GM21526 (cell line): ENCODE measurements at regions not wholly inside any gene's neighbourhood (a gene's known extent, or its start where the extent isn't known, plus 50 kb on each side); places are given as distances from the start of the nearest gene placed in this dataset.
"Not testable (repeated sequence)": the region's sequence is repeated elsewhere in the genome, so short reads cannot be mapped to it uniquely, and the experiment has no call there.

Source experiments
- ATAC-seq: cut with Tn5 transposase; IDR thresholded peaks from one replicate; pipeline ENCODE4 v1.9.1; 2021; ENCODE audit warnings: moderate library complexity; ENCODE audit not compliant: unreplicated experiment, low FRiP score

DNA sequence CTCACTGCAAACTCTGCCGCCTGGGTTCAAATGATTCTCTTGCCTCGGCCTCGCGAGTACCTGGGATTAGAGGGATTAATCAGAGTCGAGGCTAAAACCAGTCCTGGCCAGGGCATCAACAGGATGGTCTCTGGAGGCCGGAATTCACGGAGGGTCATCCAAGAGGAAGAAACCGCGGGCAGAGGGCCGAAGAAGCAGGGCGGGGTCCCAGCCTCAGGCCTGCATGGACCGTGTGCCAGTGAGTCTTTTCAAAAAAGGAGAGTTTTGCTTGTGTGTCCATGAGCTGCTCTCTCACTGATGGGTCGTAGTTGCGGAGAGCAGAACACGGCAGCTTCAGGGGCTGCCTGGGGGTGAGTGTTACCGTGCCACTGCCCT, 295.1 kb upstream of the ZNF337 start:
- no peak for ATAC-seq

DNA sequence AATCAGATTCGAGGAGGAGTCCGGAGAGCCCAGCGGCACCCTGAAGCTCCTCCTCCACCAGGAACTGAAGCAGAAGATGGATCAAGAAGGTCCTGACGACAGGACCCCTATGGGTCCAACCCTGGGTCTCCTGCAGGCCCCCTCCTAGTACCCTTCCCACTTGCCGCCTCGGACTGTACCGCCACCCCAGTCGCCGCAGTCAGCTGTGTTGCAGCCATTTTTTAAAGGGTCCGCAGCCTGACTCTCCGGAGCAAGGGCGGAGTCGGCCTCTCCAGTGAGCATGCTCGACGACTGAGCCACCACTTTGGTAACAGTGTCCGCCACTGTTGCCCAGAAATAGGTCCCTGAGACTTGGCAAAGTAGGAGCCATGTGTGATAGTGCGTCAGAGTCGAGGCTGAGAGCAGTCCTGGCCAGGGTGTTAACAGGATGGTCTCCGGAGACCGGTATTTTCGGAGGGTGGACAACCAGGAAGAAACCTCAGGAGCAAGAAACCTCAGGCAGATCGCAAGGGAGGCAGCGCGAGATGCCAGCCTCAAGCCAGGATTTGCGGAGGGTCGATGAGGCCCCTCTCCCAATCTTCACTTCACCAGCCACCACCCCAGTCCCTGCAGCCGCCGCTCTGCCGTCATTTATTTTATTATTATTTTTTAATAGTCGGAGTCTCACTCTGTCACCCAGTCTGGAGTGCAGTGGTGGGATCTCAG, 294.6 kb upstream of the ZNF337 start:
- ATAC-seq = no peak

DNA sequence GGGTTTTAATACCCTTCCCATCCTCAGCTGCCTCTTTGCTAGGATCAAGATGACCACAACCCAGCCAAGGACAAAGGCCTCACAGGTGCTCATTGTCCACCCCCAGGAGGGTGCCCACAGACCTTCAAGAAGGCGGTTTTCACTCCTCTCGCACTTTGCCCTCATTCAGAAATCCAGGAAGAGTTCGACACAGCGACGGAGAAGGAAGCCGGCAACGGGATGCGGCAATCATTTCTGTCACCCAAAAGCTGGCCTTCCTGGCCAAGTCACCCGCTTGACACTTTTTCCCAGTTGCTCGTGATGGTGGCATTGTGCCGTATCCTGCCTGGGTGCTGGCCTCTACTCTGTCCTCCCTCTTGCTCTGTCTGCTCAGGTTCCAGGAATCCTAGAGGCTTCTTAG, 293.0 kb upstream of the ZNF337 start:
- not testable (repeated sequence) for ATAC-seq

DNA sequence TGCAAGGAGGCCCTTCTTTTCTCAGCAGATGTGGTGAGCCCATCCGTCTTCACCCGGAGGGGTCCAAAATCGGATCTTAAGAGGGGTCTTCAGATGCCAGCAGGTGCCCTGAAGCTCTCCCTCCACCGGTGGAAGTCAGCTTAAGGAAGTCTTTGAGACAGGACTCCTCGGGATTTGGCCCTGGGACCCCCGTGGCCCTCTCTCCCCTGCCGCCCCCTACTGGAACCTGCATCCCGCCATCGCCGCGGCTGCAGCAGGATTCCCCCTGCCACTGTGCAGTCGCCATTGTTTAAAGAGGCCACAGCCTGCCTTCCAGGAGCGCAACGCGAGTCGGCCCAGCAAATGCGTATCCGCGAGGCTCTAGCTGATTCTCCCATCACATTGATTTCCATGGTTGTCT, 292.5 kb upstream of the ZNF337 start:
- ATAC-seq = no peak

DNA sequence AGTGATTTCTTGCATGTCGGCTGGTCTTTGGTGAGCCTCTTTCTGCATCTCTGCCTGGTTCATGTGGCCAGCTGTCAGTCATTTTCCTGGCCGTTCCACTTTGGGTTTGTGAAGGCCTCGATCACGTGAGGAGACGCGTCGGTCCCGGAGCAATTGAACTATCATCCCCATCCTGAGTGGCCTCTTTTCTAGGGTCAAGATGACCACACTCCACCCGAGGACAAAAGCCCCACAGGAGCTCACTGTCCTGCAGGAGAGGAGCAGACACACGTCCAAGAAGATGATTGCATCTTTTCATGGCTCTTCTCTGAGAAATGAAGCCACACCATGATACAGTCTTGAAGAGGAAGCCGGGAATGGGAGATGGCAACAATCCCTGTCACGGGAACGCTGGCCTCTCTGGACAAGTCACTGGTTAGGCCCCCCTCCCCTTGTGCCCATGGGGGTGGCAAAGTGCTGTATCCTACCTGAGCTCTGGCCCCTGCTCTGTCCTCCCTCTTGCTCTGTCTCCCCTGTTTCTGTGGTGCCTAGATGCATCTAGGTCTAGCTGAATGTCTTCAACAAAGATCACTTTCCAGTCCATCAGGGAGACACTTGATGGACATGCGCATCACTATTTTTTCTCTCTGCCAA, 291.4 kb upstream of the ZNF337 start:
- ATAC-seq = not testable (repeated sequence)

DNA sequence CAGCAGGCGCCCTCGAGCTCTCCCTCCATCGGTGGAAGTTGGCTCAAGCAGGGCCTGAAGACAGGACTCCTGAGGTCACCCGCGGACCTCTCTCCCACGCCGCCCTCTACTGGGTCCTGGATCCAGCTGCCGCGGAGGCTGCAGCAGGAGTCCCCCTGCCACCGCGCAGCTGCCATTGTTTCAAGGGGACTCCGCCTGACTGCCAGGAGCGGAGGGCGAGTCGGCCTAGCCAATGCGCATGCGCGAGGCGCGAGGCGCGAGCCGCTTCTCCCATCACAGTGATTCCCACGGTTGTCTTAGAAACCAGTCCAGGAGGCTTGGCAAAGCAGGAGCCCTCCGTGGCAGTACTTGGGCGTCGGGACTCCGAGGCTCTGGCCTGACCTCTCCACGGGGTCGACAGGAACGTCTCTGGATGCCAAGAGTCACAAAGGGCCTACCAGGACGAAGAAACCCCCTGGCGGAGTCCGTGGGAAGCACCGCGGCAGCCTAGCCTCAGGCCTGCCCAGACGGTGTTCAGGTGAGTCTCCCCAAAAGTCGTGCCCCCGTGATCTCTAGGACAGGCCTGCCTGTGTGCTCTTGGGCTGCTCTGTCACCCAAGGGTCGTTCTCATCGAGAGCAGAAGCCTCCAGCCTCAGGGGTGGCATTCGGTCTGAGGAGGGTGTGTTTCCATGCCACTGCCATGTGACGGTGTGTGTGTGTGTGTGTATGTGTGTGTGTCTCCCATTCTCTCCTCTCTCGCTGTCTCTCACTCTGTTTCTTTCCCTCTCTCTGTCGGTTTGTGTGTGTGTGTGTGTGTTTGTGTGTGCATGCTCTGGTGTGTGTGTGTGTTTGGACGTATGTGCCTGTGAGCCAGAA, 290.6 kb upstream of the ZNF337 start:
- ATAC-seq = peak; percentile 91

DNA sequence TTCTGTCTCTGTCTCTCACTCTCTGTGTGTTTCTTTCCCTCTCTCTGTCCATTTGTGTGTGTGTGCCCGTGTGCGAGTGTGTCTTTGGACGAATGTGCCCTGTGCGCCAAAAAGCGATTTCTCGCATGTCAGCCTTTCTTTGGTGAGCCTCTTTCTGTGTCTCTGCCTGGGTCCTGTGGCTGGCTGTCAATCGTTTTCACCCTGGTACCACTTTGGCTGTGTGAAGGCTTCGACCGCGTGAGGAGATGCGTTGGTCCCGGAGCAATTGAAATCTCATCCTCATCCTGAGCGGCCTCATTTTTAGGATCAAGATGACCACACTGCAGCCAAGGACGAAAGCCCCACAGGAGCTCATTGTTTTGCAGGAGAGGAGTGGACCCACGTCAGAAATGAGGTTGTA, 288.9 kb upstream of the ZNF337 start:
- no peak for ATAC-seq

DNA sequence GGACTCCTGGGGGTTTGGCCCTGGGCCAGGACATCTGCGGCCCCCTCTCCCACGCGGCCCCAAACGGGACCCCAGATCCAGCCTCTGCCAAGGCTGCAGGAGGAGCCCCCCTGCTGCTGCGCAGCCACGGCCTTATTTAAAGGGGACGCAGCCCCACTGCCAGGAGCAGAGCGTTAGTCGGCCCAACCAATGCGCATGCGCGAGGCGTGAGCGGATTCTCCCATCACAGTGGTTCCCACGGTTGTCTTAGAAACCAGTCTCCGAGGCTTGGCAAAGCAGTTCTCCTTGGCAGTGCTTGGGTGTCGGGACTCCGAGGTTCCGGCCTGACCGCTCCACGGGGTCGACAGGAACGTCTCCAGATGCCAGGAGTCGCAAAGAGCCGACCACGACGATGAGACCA, 288.3 kb upstream of the ZNF337 start:
- no peak for ATAC-seq

DNA sequence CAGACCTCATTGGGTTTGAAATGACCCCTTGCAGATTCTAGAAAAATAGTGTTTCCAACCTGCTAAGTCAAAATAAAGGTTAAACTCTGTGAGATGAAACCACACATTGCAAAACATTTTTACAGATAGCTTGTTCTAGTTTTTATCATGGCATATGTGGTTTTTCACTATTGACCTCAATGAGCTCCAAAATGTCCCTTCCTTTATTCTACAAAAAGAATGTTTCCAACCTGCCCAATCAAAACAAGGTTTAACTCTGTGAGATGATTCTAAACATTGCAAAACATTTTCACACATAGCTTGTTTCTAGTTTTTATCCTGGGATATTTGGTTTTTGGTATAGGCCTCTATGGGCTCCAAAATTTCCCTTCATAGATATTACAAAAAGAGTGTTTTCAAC, 286.0 kb upstream of the ZNF337 start:
- ATAC-seq = not testable (repeated sequence)

DNA sequence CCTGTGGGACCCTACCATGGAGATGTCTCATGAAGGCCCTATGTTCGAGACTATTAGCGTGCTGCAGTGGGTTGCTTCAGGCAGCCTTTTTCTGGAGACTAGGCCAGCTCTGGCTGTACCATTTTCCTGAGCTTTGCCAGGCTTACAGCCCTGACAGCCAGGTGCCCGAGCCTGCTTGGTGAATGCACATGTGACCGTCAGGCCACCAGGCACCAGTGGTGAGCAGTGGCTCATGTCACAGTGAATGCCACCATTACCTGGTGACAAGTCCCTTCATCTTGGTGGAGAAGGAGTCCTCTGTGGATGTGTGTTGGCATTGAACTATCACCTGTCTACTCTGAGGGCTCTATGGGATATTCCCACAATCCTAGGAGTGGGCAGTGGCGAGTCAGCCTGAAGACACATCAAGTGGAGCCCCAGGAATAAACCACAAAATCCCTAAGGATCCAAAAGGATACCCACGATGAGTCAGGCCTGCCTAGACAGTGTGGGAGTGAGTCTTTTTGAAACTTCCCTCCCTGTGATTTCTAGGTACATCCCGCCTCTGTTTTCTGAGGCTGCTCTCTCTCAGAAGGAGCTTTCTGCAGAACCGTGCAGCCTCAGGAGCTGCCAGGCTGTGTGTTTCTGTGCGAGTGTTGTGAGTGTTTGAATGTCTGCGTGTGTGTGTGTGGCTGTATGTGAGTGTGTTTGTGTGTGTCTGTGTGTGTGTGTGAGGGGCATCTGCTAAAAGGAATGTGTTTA, 282.0 kb upstream of the ZNF337 start:
- not testable (repeated sequence) for ATAC-seq

DNA sequence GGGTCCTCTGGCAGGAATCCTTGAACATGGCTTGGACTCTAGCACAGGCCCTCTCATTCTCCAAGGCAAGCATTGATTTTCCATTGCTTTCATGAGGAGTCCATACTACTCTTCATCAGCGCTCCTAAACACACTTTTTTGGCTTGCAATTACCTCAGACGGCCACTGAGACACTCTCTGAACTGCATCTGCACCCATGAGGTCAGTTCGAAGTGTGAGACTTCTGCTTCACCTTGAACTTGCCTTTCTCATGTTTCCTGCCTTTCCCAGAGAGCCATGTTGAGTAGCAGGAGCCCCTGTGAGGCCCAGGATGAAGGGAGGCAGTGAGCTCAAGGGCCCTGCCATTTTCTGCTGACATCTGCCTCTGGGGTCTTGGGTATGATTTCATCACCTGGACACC, 279.2 kb upstream of the ZNF337 start:
- ATAC-seq = not testable (repeated sequence)

DNA sequence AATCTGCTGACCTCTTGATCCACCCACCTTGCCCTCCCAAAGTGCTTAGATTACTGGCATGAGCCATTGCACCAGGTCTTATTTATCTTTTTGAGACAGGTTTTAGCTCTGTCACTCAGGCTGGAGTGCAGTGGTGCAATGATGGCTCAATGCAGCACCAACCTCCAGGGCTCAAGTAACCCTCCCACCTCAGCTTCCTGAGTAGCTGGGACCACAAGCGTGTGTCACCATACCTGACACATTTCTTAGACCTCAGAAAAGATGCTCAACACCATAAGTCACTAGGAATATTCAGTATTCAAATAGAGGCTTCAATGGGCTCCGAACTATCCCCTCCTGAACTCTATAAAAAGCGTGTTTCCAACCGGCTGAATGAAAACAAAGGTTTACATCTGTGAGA, 268.6 kb upstream of the ZNF337 start:
- not testable (repeated sequence) for ATAC-seq

DNA sequence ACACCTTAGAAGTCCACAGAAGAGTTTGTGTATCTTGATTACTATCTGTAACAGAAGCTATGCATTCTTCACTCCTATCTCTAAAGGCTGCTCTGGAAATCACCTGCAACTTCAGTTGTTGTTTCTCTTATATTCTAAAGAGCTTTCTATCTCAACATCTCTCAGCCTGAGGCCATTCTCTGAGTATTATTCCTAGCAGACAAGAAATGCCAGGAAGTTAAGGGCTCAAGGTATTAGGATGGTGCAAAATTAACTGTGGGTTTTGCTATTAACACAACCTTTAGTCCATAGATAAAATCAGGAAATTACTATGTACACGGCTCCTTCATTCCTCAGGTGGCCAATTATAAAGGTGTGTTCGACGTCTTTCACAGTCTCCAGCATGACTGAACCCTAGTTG, 257.2 kb upstream of the ZNF337 start:
- not testable (repeated sequence) for ATAC-seq

DNA sequence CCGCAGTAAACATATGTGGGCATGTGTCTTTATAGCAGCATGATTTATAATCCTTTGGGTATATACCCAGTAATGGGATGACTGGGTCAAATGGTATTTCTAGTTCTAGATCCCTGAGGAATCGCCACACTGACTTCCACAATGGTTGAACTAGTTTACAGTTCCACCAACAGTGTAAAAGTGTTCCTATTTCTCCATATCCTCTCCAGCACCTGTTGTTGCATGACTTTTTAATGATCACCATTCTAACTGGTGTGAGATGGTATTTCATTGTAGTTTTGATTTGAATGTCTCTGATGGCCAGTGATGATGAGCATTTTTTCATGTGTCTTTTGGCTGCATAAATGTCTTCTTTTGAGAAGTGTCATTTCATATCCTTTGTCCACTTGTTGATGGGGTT, 238.6 kb upstream of the ZNF337 start:
- not testable (repeated sequence) for ATAC-seq

DNA sequence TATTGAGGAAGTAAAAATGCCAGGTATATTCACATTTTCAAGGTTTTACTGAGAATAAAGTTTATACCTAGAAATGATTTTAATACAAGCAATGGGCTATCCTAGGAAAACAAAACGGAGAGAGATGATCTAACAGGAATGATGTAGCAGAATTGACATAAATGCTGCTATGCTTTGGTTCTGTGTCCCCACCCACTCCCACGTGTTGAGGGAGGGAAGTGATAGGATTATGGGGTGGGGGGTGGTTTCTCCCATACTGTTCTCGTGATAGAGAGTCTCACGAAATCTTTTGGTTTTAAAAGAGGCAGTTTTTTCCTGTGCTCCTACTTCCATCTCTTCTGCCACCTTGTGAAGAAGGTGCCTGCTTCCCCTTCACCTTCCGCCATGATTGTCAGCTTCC, 236.2 kb upstream of the ZNF337 start:
- ATAC-seq = not testable (repeated sequence)

DNA sequence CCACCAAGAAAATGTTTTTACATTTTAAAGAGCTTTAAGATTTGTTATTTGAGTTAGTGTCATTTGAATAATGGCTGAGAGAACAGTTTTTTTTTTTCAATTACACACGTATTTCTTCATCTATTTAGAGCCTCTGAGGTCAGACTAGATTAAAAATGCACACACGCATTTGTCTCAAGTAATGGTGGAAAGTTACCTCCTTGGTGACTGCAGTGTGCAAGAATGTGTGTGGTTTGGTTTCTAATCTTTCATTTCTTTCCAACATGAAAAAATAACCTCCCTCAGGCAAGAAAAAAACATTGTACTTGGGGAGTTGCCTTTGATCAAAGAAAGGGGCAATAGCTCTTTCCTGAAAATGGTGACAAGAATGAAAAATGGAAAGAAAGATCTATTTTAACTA, 235.5 kb upstream of the ZNF337 start:
- ATAC-seq = not testable (repeated sequence)

DNA sequence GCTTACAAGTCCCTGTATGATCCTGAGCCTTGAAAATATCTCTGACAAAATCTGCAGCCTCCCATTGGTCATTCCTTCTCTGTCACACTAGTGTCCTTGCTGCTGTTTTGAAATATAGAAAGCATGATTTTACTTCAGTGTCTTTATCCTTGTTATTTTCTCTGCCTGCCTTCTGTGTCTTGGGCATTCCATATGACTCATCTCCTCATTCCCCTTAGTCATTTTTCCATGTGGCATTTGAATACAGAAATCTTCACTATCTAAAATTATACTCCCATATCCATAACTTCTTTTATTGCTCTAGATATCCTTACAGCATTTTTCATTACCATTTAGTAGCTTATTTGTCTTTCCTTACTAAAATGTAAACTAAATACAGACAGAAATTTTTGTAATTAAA, 205.7 kb upstream of the ZNF337 start:
- ATAC-seq = not testable (repeated sequence)

DNA sequence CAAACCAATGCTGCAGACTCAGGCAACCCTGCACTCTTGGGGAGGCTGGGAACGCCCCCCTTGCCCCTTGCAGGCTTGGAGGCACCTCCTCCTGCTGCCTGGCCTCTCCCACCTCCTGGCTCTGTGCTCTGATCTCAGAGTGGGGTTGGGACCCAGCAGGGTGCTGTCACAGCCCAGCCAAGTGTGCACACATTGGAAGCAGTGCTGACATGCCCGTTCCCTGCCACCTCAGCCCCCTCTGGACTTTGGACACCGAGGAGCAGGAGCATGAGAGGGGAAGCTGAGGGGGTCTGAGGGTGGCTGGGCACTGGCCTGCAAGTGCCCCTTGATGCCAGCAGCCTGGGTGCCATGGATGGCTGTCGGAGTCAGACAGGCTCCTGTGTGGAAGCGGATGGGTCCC, 202.0 kb upstream of the ZNF337 start:
- not testable (repeated sequence) for ATAC-seq

DNA sequence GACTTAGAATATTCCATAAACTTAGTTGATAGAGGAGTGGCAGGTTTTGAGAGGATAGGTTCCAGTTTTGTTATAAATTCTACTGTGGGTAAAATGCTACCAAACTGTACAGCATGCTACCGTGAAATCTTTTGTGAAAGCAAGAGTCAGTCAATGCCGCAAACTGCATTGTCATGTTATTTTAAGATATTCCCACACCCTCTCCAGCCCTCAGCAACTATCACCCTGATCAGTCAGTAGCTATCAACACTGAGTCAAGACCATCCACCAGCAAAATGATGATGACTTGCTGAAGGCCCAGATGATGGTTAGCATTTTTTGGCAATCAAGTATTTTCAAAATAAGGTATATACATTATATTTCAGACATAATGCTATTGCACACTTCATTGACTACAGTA, 182.4 kb upstream of the ZNF337 start:
- not testable (repeated sequence) for ATAC-seq

DNA sequence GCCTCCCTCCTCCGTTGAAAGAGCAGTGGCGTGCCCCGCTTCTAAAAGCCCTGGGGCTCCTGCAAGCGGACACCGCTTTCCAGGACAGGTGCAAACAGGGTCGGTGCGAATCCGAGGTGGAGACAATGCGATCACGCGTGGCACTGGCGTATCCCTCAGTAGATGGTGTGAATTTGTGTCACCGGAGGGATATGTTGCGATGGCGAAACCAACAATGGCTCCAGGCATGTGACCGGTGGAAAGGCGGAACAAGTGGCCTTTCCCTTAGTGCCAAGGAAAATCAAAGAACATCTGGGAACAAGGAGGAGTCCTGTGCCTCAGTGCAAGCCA, 172.0 kb upstream of the ZNF337 start:
- not testable (repeated sequence) for ATAC-seq
